SU-DHL-6 (cell line): ENCODE measurements at regions not wholly inside any gene's neighbourhood (a gene's known extent, or its start where the extent isn't known, plus 50 kb on each side); places are given as distances from the start of the nearest gene placed in this dataset.
"Not testable (repeated sequence)": the region's sequence is repeated elsewhere in the genome, so short reads cannot be mapped to it uniquely, and the experiment has no call there.

Experiments used
- EZH2phosphoT487 ChIP-seq: fragments of 200-600 bp; sonication (generic), shearing (Covaris generic); conservative IDR thresholded peaks from 2 replicates; pipeline ENCODE4 v1.6.1; 2018; ENCODE audit warnings: mild to moderate bottlenecking, antibody characterized with exemption, low read length, moderate library complexity, mixed read lengths
- TF ChIP-seq, protein P1 (sequence below): fragments of 200-600 bp; sonication (generic); IDR thresholded peaks from one replicate; pipeline ENCODE4 v1.5.1; 2017; ENCODE audit warnings: antibody characterized with exemption, mild to moderate bottlenecking, low read length, moderate library complexity; ENCODE audit not compliant: insufficient read depth, poor library complexity, severe bottlenecking

DNA sequence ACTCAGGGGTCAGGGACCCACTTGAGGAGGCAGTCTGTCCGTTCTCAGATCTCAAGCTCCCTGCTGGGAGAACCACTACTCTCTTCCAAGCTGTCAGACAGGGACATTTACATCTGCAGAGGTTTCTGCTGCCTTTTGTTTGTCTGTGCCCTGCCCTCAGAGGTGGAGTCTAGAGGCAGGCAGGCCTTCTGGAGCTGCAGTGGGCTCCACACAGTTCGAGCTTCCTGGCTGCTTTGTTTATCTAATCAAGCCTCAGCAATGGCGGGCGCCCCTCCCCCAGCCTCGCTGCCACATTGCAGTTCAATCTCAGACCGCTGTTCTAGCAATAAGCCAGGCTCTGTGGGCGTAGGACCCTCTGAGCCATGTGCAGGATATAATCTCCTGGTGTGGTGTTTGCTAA lies 233.0 kb downstream of the OTUD1 start:
- TF ChIP-seq, protein P1, sequence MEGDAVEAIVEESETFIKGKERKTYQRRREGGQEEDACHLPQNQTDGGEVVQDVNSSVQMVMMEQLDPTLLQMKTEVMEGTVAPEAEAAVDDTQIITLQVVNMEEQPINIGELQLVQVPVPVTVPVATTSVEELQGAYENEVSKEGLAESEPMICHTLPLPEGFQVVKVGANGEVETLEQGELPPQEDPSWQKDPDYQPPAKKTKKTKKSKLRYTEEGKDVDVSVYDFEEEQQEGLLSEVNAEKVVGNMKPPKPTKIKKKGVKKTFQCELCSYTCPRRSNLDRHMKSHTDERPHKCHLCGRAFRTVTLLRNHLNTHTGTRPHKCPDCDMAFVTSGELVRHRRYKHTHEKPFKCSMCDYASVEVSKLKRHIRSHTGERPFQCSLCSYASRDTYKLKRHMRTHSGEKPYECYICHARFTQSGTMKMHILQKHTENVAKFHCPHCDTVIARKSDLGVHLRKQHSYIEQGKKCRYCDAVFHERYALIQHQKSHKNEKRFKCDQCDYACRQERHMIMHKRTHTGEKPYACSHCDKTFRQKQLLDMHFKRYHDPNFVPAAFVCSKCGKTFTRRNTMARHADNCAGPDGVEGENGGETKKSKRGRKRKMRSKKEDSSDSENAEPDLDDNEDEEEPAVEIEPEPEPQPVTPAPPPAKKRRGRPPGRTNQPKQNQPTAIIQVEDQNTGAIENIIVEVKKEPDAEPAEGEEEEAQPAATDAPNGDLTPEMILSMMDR: not testable (repeated sequence)
- not testable (repeated sequence) for TF ChIP-seq EZH2phosphoT487
